ENCODE measurements at regions not wholly inside any gene's neighbourhood (a gene's known extent, or its start where the extent isn't known, plus 50 kb on each side); places are given as distances from the start of the nearest gene placed in this dataset.

DNA sequence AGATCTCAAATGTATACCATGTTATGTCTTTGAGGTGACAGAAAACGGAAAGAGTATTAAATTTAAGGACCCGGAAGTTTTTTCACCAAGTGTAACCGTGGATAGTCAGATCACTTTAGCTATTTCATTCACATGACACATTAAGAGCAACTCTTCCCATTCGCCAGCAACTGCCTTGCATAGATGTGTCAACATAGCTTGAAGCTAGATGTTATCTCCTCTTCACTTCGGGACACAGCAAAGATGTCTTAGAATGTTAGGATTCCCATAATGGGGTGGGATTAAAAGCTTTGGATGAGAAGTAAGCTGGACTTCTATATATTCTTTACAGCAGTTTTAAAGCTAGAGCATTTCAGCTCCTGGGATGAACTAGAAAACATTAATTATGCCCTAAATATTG, 1135.9 kb upstream of the PCDH20 start:
- Histone ChIP-seq H3K4me3 (no peak overlapping the region), H3K4me1 (replicated peaks in 1 of 2) (no peaks in the 10 kb centered on the region), H3K9me3 (replicated peaks in 1 of 3) (no peaks in the 10 kb centered on the region), H3K27me3 (no peaks in the 10 kb centered on the region), H3K36me3 (replicated peaks in 1 of 2) (no peaks in the 10 kb centered on the region), H3K27ac (no peak overlapping the region)
- TF ChIP-seq CTCF (IDR thresholded peaks at IDR 0.05) (no peak), POLR2A (IDR thresholded peaks at IDR 0.05) (no peak)
- intact Hi-C loops (cut with DNase I), result no loop called here
- WGBS, 4 donors, result 66 to 76% (median 69%) methylated on average over 5 of the region's 5 CpGs
- DNase-seq, result no peak

DNA sequence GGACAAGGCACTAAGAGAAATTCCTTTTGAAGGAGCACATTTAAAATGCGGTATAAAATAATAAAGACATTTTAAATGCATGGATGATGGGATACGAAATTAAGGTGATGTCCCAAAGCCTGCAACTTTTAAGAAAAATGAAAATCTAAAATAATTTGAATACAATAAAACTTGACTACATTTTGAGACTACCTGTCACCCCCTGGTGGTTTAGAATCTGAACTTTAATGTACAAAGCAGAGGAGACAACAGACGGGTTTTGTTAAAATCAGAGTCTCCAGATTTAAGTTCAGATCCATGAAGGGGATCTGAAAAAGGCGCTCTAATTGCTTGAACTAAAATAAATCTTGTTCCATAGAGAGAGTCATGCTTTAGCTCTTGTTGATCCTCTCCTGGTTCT, 1129.3 kb upstream of the PCDH20 start:
- Histone ChIP-seq H3K4me3 (no peak overlapping the region), H3K27ac (no peak overlapping the region), H3K36me3 (replicated peaks in 1 of 2) (no peaks in the 10 kb centered on the region), H3K4me1 (replicated peaks in 1 of 2) (no peaks in the 10 kb centered on the region), H3K27me3 (no peaks in the 10 kb centered on the region), H3K9me3 (replicated peaks in 1 of 3) (no peaks in the 10 kb centered on the region)
- intact Hi-C loops (cut with DNase I), result no loop called here
- 73 to 79% (median 76%) methylated on average over 4 of the region's 4 CpGs for WGBS, 4 donors
- TF ChIP-seq POLR2A (IDR thresholded peaks at IDR 0.05), result no peak
- no peak for TF ChIP-seq CTCF (IDR thresholded peaks at IDR 0.05)
- DNase-seq, result no peak

DNA sequence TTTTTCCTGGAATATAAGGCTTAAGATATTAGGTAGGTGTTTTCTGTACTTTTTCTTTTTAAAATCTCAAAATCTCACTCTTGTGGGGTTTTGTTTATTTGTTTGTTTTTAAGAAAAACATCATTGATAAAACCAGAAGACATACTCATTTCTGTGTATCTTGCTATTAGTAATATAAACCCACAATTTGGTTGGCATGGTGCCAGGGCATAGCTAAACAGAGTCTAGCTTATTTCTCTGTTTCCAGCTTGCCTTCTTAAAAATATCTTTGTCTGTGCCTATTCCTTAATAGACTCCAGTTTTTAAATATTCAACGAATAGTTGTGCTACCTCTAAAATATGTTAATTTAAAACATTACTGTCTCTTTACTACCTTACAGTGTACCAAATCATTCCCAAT, 1121.9 kb upstream of the PCDH20 start:
- no peak overlapping the region for H3K27ac ChIP-seq
- H3K36me3 ChIP-seq (replicated peaks in 1 of 2), result no peaks in the 10 kb centered on the region
- DNase-seq, result no peak
- intact Hi-C loops (cut with DNase I), result no loop called here
- TF ChIP-seq CTCF (IDR thresholded peaks at IDR 0.05) (no peak), POLR2A (IDR thresholded peaks at IDR 0.05) (no peak)
- no peaks in the 10 kb centered on the region for H3K4me1 ChIP-seq (replicated peaks in 1 of 2)
- H3K4me3 ChIP-seq, result no peak overlapping the region
- no peaks in the 10 kb centered on the region for H3K27me3 ChIP-seq
- no peaks in the 10 kb centered on the region for H3K9me3 ChIP-seq (replicated peaks in 1 of 3)
- WGBS, 4 donors, result 71 to 88% (median 80%) methylated on average over 1 of the region's 1 CpG

GRCh38 chr13:62525652-62526051, 1110.0 kb upstream of the PCDH20 start:
- Histone ChIP-seq H3K9me3 (replicated peaks in 1 of 3) (no peaks in the 10 kb centered on the region), H3K4me3 (no peak overlapping the region), H3K4me1 (replicated peaks in 1 of 2) (no peaks in the 10 kb centered on the region), H3K36me3 (replicated peaks in 1 of 2) (no peaks in the 10 kb centered on the region), H3K27ac (no peak overlapping the region), H3K27me3 (no peaks in the 10 kb centered on the region)
- 57 to 78% (median 63%) methylated on average over 2 of the region's 2 CpGs for WGBS, 4 donors
- intact Hi-C loops (cut with DNase I), result no loop called here
- no peak for DNase-seq
- TF ChIP-seq POLR2A (IDR thresholded peaks at IDR 0.05), result no peak
- no peak for TF ChIP-seq CTCF (IDR thresholded peaks at IDR 0.05)
